WTC11 (cell line): ENCODE measurements at regions not wholly inside any gene's neighbourhood (a gene's known extent, or its start where the extent isn't known, plus 50 kb on each side); places are given as distances from the start of the nearest gene placed in this dataset.

Experiments
- CTCF ChIP-seq: fragments of 200-600 bp; IDR thresholded peaks from 2 replicates; pipeline ENCODE4 v1.8.0; 2022; ENCODE audit warnings: antibody characterized with exemption
- E2F1 ChIP-seq: sonication (generic); formaldehyde crosslinking; IDR thresholded peaks from 2 replicates; pipeline ENCODE4 v1.8.0; 2022; ENCODE audit warnings: mild to moderate bottlenecking, missing genetic modification reagents
- E2F4 ChIP-seq: sonication (generic); formaldehyde crosslinking; IDR thresholded peaks from 2 replicates; pipeline ENCODE4 v1.8.1; 2022; ENCODE audit warnings: low read depth, mild to moderate bottlenecking, moderate library complexity, missing genetic modification reagents, borderline replicate concordance
- ESRRA ChIP-seq: sonication (generic); formaldehyde crosslinking; IDR thresholded peaks from 2 replicates; pipeline ENCODE4 v1.8.1; 2022; ENCODE audit warnings: mild to moderate bottlenecking, missing genetic modification reagents, borderline replicate concordance
- OVOL2 ChIP-seq: fragments of 250-450 bp; sonication (Bioruptor Pico); IDR thresholded peaks from 2 replicates; pipeline ENCODE4 v1.9.0; 2021; ENCODE audit warnings: mild to moderate bottlenecking, borderline replicate concordance
- RELA ChIP-seq: sonication (generic); formaldehyde crosslinking; IDR thresholded peaks from 2 replicates; pipeline ENCODE4 v1.8.1; 2022; ENCODE audit warnings: missing genetic modification reagents, mild to moderate bottlenecking, borderline replicate concordance
- TEAD4 ChIP-seq: sonication (generic); formaldehyde crosslinking; IDR thresholded peaks from 2 replicates; pipeline ENCODE4 v1.8.0; 2022; ENCODE audit warnings: mild to moderate bottlenecking, missing genetic modification reagents
- USF2 ChIP-seq: sonication (generic); formaldehyde crosslinking; IDR thresholded peaks from 2 replicates; pipeline ENCODE4 v1.8.1; 2023; ENCODE audit warnings: mild to moderate bottlenecking, missing genetic modification reagents, moderate library complexity
- ZNF121 ChIP-seq: sonication (generic); formaldehyde crosslinking; IDR thresholded peaks from 2 replicates; pipeline ENCODE4 v1.8.0; 2023; ENCODE audit warnings: missing genetic modification reagents
- ZNF281 ChIP-seq: sonication (generic); formaldehyde crosslinking; IDR thresholded peaks from 2 replicates; pipeline ENCODE4 v1.8.0; 2023; ENCODE audit warnings: mild to moderate bottlenecking, missing genetic modification reagents

GRCh38 chr5:101860563-101860962, 435.5 kb downstream of the SLCO4C1 start:
- TF ChIP-seq CTCF (no peak), E2F1 (CRISPR knock-in tag) (no peak), E2F4 (no peak), ZNF281 (CRISPR knock-in tag) (no peak), RELA (CRISPR knock-in tag) (no peak), ESRRA (CRISPR knock-in tag) (no peak), OVOL2 (no peak), ZNF121 (CRISPR knock-in tag) (no peak), USF2 (CRISPR knock-in tag) (no peak), TEAD4 (CRISPR knock-in tag) (no peak)
